Endothelial cell of umbilical vein (primary cell): ENCODE measurements at regions not wholly inside any gene's neighbourhood (a gene's known extent, or its start where the extent isn't known, plus 50 kb on each side); places are given as distances from the start of the nearest gene placed in this dataset.

Experiments
- BruUV-seq: library from RNA; stranded (reverse); fragments of 400-500 nt; replicated peaks from 2 replicates; lab custom pipeline; 2021; lab: Mats Ljungman, UMichigan
- CTCF ChIA-PET: fragments of 300-600, 350-600 bp; sonication (Branson Sonifier 250); formaldehyde crosslinking; loops from one replicate; lab custom pipeline; 2021; ENCODE audit warnings: antibody characterized with exemption, inconsistent platforms; lab: Charles Lee
- POLR2A ChIA-PET: fragments of 300-600, 350-600 bp; sonication (Branson Sonifier 250); formaldehyde crosslinking; loops from one replicate; lab custom pipeline; 2021; ENCODE audit warnings: antibody characterized with exemption, inconsistent platforms; lab: Charles Lee
- DNase-seq: peaks from one replicate; pipeline ENCODE4 v3.0.0-alpha.2; 2011; ENCODE audit warnings: low read depth, low spot score
- FAIRE-seq: peaks from 2 replicates; lab custom pipeline; 2011; peaks lifted over from hg19 to GRCh38; lab: Jason Lieb, UNC
- H2AFZ ChIP-seq: 2 replicates; pipeline ENCODE4 v1.6.0; 2012; ENCODE audit warnings: low read depth, low read length, control low read depth, inconsistent platforms
- H3K27ac ChIP-seq: 2 replicates; pipeline ENCODE4 v1.5.1; 2011; ENCODE audit warnings: low read depth, mild to moderate bottlenecking, control low read depth, low read length, moderate library complexity; ENCODE audit not compliant: insufficient read depth
- H3K27me3 ChIP-seq, 2 experiments: 2 replicates each; pipeline versions ENCODE4 v1.6.0 to v1.6.1; 2011; ENCODE audit warnings: low read length in 2 of 2, mixed read lengths in 1 of 2; ENCODE audit not compliant: control insufficient read depth in 2 of 2, insufficient read depth in 2 of 2
- H3K36me3 ChIP-seq, 2 experiments: 2 replicates in 1 of 2; 3 replicates in 1 of 2; pipeline ENCODE4 v1.5.1; 2011; ENCODE audit warnings: low read length in 2 of 2, mild to moderate bottlenecking in 1 of 2, moderate library complexity in 1 of 2; ENCODE audit not compliant: control insufficient read depth in 2 of 2, insufficient read depth in 2 of 2; ENCODE audit errors: extremely low read depth in 1 of 2
- H3K4me1 ChIP-seq: 3 replicates; pipeline ENCODE4 v1.5.1; 2011; ENCODE audit warnings: mild to moderate bottlenecking, low read length; ENCODE audit not compliant: control insufficient read depth, insufficient read depth; ENCODE audit errors: extremely low read depth
- H3K4me2 ChIP-seq: 2 replicates; pipeline ENCODE4 v1.6.1; 2011; ENCODE audit warnings: low read length, control low read depth, mixed read lengths; ENCODE audit not compliant: insufficient read depth
- H3K4me3 ChIP-seq, 3 experiments: fragments of 200-600 bp in 1 of 3; sonication (generic), shearing (Covaris generic) in 1 of 3; replicated peaks in 1 of 3; 2 replicates each; pipeline ENCODE4 v1.5.1; 2011 to 2016; ENCODE audit warnings: control low read depth in 3 of 3, low read length in 3 of 3, mild to moderate bottlenecking in 2 of 3, inconsistent platforms in 1 of 3, low read depth in 1 of 3, moderate library complexity in 1 of 3; ENCODE audit not compliant: insufficient read depth in 1 of 3
- H3K79me2 ChIP-seq: 2 replicates; pipeline ENCODE4 v1.6.0; 2012; ENCODE audit warnings: low read length, inconsistent platforms; ENCODE audit not compliant: control insufficient read depth, insufficient read depth
- H3K9ac ChIP-seq: replicated peaks from 2 replicates; pipeline ENCODE3; 2011; ENCODE audit warnings: low read length, control low read depth; ENCODE audit not compliant: insufficient read depth; ENCODE audit errors: extremely low read depth
- H3K9me1 ChIP-seq: replicated peaks from 3 replicates; pipeline ENCODE4 v1.6.0; 2011; ENCODE audit warnings: mild to moderate bottlenecking, low read length; ENCODE audit not compliant: control insufficient read depth, insufficient read depth; ENCODE audit errors: extremely low read depth
- H3K9me3 ChIP-seq: replicated peaks from 2 replicates; pipeline ENCODE4 v1.5.1; 2012; ENCODE audit warnings: low read length, inconsistent platforms; ENCODE audit not compliant: control insufficient read depth, insufficient read depth
- H4K20me1 ChIP-seq: replicated peaks from 2 replicates; pipeline ENCODE3; 2011; ENCODE audit warnings: mild to moderate bottlenecking, low read length; ENCODE audit not compliant: control insufficient read depth, insufficient read depth; ENCODE audit errors: extremely low read depth
- EZH2 ChIP-seq: IDR thresholded peaks from 2 replicates; pipeline ENCODE4 v1.6.1; 2012; ENCODE audit warnings: borderline replicate concordance, low read depth, mild to moderate bottlenecking, moderate library complexity, low read length, inconsistent platforms; ENCODE audit not compliant: severe bottlenecking
- FOS ChIP-seq: IDR thresholded peaks from 2 replicates; pipeline ENCODE4 v1.6.1; 2011; ENCODE audit warnings: mild to moderate bottlenecking, low read length, moderate library complexity, borderline replicate concordance; ENCODE audit not compliant: insufficient read depth
- GATA2 ChIP-seq: IDR thresholded peaks from 2 replicates; pipeline ENCODE4 v1.7.0; 2011; ENCODE audit warnings: low read depth, mild to moderate bottlenecking, moderate library complexity, mixed read lengths, low read length; ENCODE audit not compliant: insufficient read length, insufficient read depth
- JUN ChIP-seq: IDR thresholded peaks from 2 replicates; pipeline ENCODE4 v1.6.1; 2011; ENCODE audit warnings: borderline replicate concordance, low read depth; ENCODE audit not compliant: insufficient read length, insufficient read depth
- POLR2AphosphoS5 ChIP-seq: IDR thresholded peaks from 2 replicates; pipeline ENCODE4 v1.6.1; 2012; ENCODE audit warnings: low read depth, mild to moderate bottlenecking, control low read depth, low read length, moderate library complexity; ENCODE audit not compliant: insufficient read depth
- dilution Hi-C: fragments of 300-500 bp; cut with MboI; formaldehyde crosslinking; loops from one replicate; pipeline ENCODE4 v1.15.0; 2019; ENCODE audit warnings: low sequenced_read_pairs; ENCODE audit not compliant: extremely low pct_ligation_motif_present
- intact Hi-C: fragments of 100-400 bp; cut with micrococcal nuclease; formaldehyde crosslinking; loops from one replicate; pipeline ENCODE4 v1.10.0; 2022
- TF ChIP-seq, protein P1 (sequence below), 2 donors: IDR thresholded peaks; 1 replicate in 1 of 2; 2 replicates in 1 of 2; pipeline ENCODE4 v1.5.1; 2011; ENCODE audit warnings: low read length in 2 of 2, mild to moderate bottlenecking in 2 of 2, moderate library complexity in 2 of 2, control low read depth in 1 of 2, inconsistent platforms in 1 of 2, low read depth in 1 of 2; ENCODE audit not compliant: insufficient read depth in 1 of 2; ENCODE audit errors: extremely low read depth in 1 of 2

- Histone ChIP-seq H3K9me1 (no peaks in the 10 kb centered on the region), H2AFZ (no peak overlapping the region), H3K9ac (no peak overlapping the region), H3K4me2 (no peak overlapping the region), H4K20me1 (no peaks in the 10 kb centered on the region), H3K4me3 (no peak overlapping the region), H3K27ac (no peak overlapping the region), H3K9me3 (no peaks in the 10 kb centered on the region), H3K79me2 (no peaks in the 10 kb centered on the region), H3K4me1 (no peaks in the 10 kb centered on the region), H3K36me3 (no peaks in the 10 kb centered on the region), H3K27me3 (no peaks in the 10 kb centered on the region)
- DNase-seq, result no peak
- TF ChIP-seq, protein P1, sequence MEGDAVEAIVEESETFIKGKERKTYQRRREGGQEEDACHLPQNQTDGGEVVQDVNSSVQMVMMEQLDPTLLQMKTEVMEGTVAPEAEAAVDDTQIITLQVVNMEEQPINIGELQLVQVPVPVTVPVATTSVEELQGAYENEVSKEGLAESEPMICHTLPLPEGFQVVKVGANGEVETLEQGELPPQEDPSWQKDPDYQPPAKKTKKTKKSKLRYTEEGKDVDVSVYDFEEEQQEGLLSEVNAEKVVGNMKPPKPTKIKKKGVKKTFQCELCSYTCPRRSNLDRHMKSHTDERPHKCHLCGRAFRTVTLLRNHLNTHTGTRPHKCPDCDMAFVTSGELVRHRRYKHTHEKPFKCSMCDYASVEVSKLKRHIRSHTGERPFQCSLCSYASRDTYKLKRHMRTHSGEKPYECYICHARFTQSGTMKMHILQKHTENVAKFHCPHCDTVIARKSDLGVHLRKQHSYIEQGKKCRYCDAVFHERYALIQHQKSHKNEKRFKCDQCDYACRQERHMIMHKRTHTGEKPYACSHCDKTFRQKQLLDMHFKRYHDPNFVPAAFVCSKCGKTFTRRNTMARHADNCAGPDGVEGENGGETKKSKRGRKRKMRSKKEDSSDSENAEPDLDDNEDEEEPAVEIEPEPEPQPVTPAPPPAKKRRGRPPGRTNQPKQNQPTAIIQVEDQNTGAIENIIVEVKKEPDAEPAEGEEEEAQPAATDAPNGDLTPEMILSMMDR (IDR thresholded peaks at IDR 0.05; ENCODE audit: extremely low read depth in 1 of 2, insufficient read depth in 1 of 2, low read depth in 1 of 2, low read length in 2 of 2), result no peak
- no peak for TF ChIP-seq POLR2AphosphoS5
- TF ChIP-seq GATA2, result no peak
- no peak for TF ChIP-seq JUN
- ChIA-PET CTCF (interaction anchor here (1.1 kb wide), 1 partner anchor 19 kb away, joined by 3 read pairs; no protein-coding TSS in a partner anchor), POLR2A (no interaction called here)
- intact Hi-C loops, result no loop called here
- BruUV-seq, result no TSS peak
- dilution Hi-C loops, result no loop called here
- FAIRE-seq, result no peak
These were observed 51.9 kb upstream of the PCBP1 start for GRCh38 chr2:70035344-70035844.

DNA sequence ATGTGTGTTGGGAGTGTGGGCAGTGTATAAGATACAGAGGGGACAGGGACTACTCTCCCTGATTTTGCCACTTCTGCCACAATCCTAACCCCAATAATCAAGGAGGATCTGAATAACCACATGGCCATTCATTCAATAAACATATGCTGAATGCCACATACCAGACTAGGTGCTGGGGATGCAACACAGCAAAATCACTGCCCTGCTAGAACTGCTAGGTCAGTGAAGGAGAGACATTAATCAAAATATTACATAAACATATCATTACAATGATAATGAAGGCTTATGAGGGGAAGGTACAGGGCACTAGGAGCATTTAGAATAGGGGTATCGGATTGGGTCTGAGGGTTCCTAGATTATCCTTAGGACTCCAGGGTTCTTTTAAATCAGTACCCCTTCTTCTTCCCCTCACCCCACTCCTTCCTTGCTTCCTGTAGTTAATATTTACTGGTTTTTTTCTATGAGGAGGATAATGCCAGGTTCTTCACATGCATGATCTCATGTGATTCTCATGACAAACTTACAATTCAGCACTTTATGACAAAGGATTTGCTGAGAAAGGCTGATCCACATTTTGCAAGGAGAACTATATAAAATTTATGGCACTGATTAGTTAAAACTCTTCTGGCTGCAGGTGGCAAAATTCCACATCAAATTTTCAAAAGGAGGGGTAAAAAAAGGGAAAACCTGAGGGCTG is 56.4 kb upstream of the PCBP1 start:
- dilution Hi-C loops, result no loop called here
- no peaks in the 10 kb centered on the region for H3K27me3 ChIP-seq
- H2AFZ ChIP-seq, result no peak overlapping the region
- no peaks in the 10 kb centered on the region for H4K20me1 ChIP-seq
- no peak overlapping the region for H3K4me3 ChIP-seq
- H3K9me3 ChIP-seq, result no peaks in the 10 kb centered on the region
- H3K9ac ChIP-seq, result no peak overlapping the region
- H3K27ac ChIP-seq, result no peak overlapping the region
- CTCF ChIA-PET, result no interaction called here
- TF ChIP-seq JUN (no peak), EZH2 (no peak), FOS (no peak)
- POLR2A ChIA-PET, result no interaction called here
- no peaks in the 10 kb centered on the region for H3K79me2 ChIP-seq
- intact Hi-C loops, result no loop called here
- H3K36me3 ChIP-seq, result no peaks in the 10 kb centered on the region
- H3K4me2 ChIP-seq, result no peak overlapping the region
- BruUV-seq, result no TSS peak
- DNase-seq (no peak), FAIRE-seq (no peak)
- H3K9me1 ChIP-seq, result no peaks in the 10 kb centered on the region
- H3K4me1 ChIP-seq, result no peaks in the 10 kb centered on the region
